MM.1S (cell line): ENCODE measurements at regions not wholly inside any gene's neighbourhood (a gene's known extent, or its start where the extent isn't known, plus 50 kb on each side); places are given as distances from the start of the nearest gene placed in this dataset.

Experiments
- DNase-seq: peaks from one replicate; pipeline ENCODE4 v3.0.0-alpha.2; 2015
- H2AFZ ChIP-seq: fragments of 300-600 bp; sonication (generic); 2 replicates; pipeline ENCODE4 v1.6.0; 2016; ENCODE audit warnings: antibody characterized with exemption, low read length
- H3F3A ChIP-seq: fragments of 300-600 bp; sonication (generic); 2 replicates; pipeline ENCODE4 v1.6.1; 2016; ENCODE audit warnings: mild to moderate bottlenecking, antibody characterized with exemption, low read length, moderate library complexity, mixed read lengths; ENCODE audit not compliant: insufficient read depth
- H3K27ac ChIP-seq: fragments of 300-600 bp; sonication (generic); 2 replicates; pipeline ENCODE4 v1.5.1; 2016; ENCODE audit warnings: mild to moderate bottlenecking, low read length
- H3K27me3 ChIP-seq: fragments of 300-600 bp; sonication (generic); replicated peaks from 2 replicates; pipeline ENCODE4 v1.6.0; 2016; ENCODE audit warnings: low read length; ENCODE audit not compliant: insufficient read depth
- H3K36me3 ChIP-seq: fragments of 300-600 bp; sonication (generic); replicated peaks from 2 replicates; pipeline ENCODE4 v1.6.1; 2016; ENCODE audit warnings: mild to moderate bottlenecking, low read length, mixed read lengths; ENCODE audit not compliant: insufficient read depth
- H3K4me1 ChIP-seq: fragments of 300-600 bp; sonication (generic); 2 replicates; pipeline ENCODE4 v1.6.1; 2016; ENCODE audit warnings: low read length, mixed read lengths
- H3K4me2 ChIP-seq: fragments of 300-600 bp; sonication (generic); 2 replicates; pipeline ENCODE4 v1.6.0; 2016; ENCODE audit warnings: low read depth, low read length
- H3K4me3 ChIP-seq: fragments of 300-600 bp; sonication (generic); 2 replicates; pipeline ENCODE4 v1.5.1; 2016; ENCODE audit warnings: low read length, mixed read lengths
- H3K79me2 ChIP-seq: fragments of 300-600 bp; sonication (generic); 2 replicates; pipeline ENCODE4 v1.6.1; 2016; ENCODE audit warnings: mixed run types, low read length, mixed read lengths
- H3K9ac ChIP-seq: fragments of 300-600 bp; sonication (generic); 2 replicates; pipeline ENCODE4 v1.6.1; 2016; ENCODE audit warnings: low read length, mixed read lengths
- H3K9me2 ChIP-seq: fragments of 300-600 bp; sonication (generic); replicated peaks from 2 replicates; pipeline ENCODE4 v1.6.1; 2016; ENCODE audit warnings: mild to moderate bottlenecking, low read length, mixed read lengths; ENCODE audit not compliant: insufficient read depth
- H3K9me3 ChIP-seq: fragments of 300-600 bp; sonication (generic); replicated peaks from 2 replicates; pipeline ENCODE4 v1.6.1; 2016; ENCODE audit warnings: mild to moderate bottlenecking, low read length, mixed read lengths; ENCODE audit not compliant: insufficient read depth
- H4K20me1 ChIP-seq: fragments of 300-600 bp; sonication (generic); 2 replicates; pipeline ENCODE4 v1.6.1; 2016; ENCODE audit warnings: mild to moderate bottlenecking, low read length, moderate library complexity, mixed read lengths; ENCODE audit not compliant: insufficient read depth
- CTCF ChIP-seq: fragments of 300-600 bp; sonication (generic); IDR thresholded peaks from 2 replicates; pipeline ENCODE4 v1.5.1; 2016; ENCODE audit warnings: antibody characterized with exemption, low read length, mixed read lengths
- EZH2 ChIP-seq: fragments of 300-600 bp; sonication (generic); optimal IDR thresholded peaks from 2 replicates; pipeline ENCODE3; 2017; ENCODE audit warnings: low read depth, mild to moderate bottlenecking, antibody characterized with exemption, low read length, mixed read lengths
- EZH2phosphoT487 ChIP-seq: fragments of 300-600 bp; sonication (generic); IDR thresholded peaks from 2 replicates; pipeline ENCODE4 v1.6.1; 2018; ENCODE audit warnings: antibody characterized with exemption, low read length

- no peaks in the 10 kb centered on the region for H3K9me2 ChIP-seq
- 0 out of 2 replicates have a peak, but pooled peaks cover 3% of the 10 kb centered on the region for H3K4me1 ChIP-seq
- H4K20me1 ChIP-seq, result no peaks in the 10 kb centered on the region
- no peak overlapping the region for H3K9ac ChIP-seq
- H3K4me3 ChIP-seq, result no peak overlapping the region
- H3K27ac ChIP-seq, result no peak overlapping the region
- no peaks in the 10 kb centered on the region for H3K9me3 ChIP-seq
- no peaks in the 10 kb centered on the region for H3K36me3 ChIP-seq
- H3K79me2 ChIP-seq, result no peaks in the 10 kb centered on the region
- TF ChIP-seq EZH2, result no peak
- TF ChIP-seq EZH2phosphoT487, result no peak
- no peak for TF ChIP-seq CTCF
- no peak overlapping the region for H2AFZ ChIP-seq
- no peaks in the 10 kb centered on the region for H3K27me3 ChIP-seq
- no peak for DNase-seq
- H3K4me2 ChIP-seq, result no peak overlapping the region
- H3F3A ChIP-seq, result no peaks in the 10 kb centered on the region
These were observed 51.3 kb upstream of the EIF2S2 start for GRCh38 chr20:34163307-34163706.

GRCh38 chr20:34164381-34164984 lies 52.4 kb upstream of the EIF2S2 start:
- H3K9me2 ChIP-seq, result no peaks in the 10 kb centered on the region
- no peaks in the 10 kb centered on the region for H3K9me3 ChIP-seq
- H3K4me1 ChIP-seq, result 0 out of 2 replicates have a peak, but pooled peaks cover 3% of the 10 kb centered on the region
- DNase-seq, result no peak
- no peak overlapping the region for H2AFZ ChIP-seq
- TF ChIP-seq EZH2 (no peak), CTCF (no peak), EZH2phosphoT487 (no peak)
- no peak overlapping the region for H3K27ac ChIP-seq
- H3K36me3 ChIP-seq, result no peaks in the 10 kb centered on the region
- no peaks in the 10 kb centered on the region for H3K79me2 ChIP-seq
- H3K27me3 ChIP-seq, result no peaks in the 10 kb centered on the region
- no peak overlapping the region for H3K4me2 ChIP-seq
- no peaks in the 10 kb centered on the region for H3F3A ChIP-seq
- H4K20me1 ChIP-seq, result no peaks in the 10 kb centered on the region
- H3K4me3 ChIP-seq, result no peak overlapping the region
- no peak overlapping the region for H3K9ac ChIP-seq

DNA sequence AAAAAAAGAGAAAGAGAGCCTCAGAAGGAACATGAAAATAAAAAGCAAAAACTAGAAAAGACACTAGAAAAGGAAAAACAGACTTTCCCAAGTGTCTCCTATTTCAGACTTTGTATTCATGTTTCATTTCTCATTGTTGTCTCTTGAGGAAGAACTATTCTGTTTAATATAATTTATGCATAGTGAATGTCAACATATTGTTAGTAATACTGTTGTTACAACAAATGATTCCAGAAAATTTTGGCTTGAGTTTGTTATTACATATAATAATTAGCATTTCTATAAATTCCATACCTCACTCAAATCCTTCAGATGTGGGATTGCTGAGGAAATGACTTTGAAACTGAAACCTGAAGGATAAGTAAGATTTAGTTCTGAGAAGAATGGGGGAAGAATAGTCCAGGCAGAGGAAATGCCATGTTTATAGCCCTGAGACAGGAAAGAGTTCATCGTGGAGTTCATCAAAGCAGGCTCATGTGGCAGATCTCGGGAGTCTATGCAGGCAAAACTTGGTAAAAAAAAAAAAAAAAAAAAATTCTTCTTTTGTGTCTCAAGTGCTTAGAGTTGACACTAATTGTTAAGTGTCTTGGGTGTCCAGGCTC lies 53.1 kb upstream of the EIF2S2 start:
- H3K9me3 ChIP-seq, result no peaks in the 10 kb centered on the region
- H3K4me2 ChIP-seq, result no peak overlapping the region
- no peak for DNase-seq
- H3K9me2 ChIP-seq, result no peaks in the 10 kb centered on the region
- H3K9ac ChIP-seq, result no peak overlapping the region
- no peak overlapping the region for H3K27ac ChIP-seq
- no peaks in the 10 kb centered on the region for H4K20me1 ChIP-seq
- no peaks in the 10 kb centered on the region for H3F3A ChIP-seq
- H3K4me3 ChIP-seq, result no peak overlapping the region
- no peaks in the 10 kb centered on the region for H3K27me3 ChIP-seq
- H3K4me1 ChIP-seq, result 0 out of 2 replicates have a peak, but pooled peaks cover 3% of the 10 kb centered on the region
- TF ChIP-seq EZH2phosphoT487 (no peak), CTCF (no peak), EZH2 (no peak)
- no peak overlapping the region for H2AFZ ChIP-seq
- no peaks in the 10 kb centered on the region for H3K36me3 ChIP-seq
- no peaks in the 10 kb centered on the region for H3K79me2 ChIP-seq
